OCI-LY1 (cell line): ENCODE measurements at regions not wholly inside any gene's neighbourhood (a gene's known extent, or its start where the extent isn't known, plus 50 kb on each side); places are given as distances from the start of the nearest gene placed in this dataset.

ENCODE experiments used
- H2AFZ ChIP-seq: fragments of 200-600 bp; sonication (generic), shearing (Covaris generic); 2 replicates; pipeline ENCODE4 v1.6.0; 2014; ENCODE audit warnings: antibody characterized with exemption, mild to moderate bottlenecking, low read length
- H3F3A ChIP-seq: fragments of 200-600 bp; sonication (generic), shearing (Covaris generic); 2 replicates; pipeline ENCODE4 v1.6.0; 2014; ENCODE audit warnings: mild to moderate bottlenecking, antibody characterized with exemption, low read length, moderate library complexity; ENCODE audit not compliant: insufficient read depth
- H3K27ac ChIP-seq: fragments of 200-600 bp; sonication (generic); 2 replicates; pipeline ENCODE4 v1.5.1; 2014; ENCODE audit warnings: low read length, mixed run types, mild to moderate bottlenecking, low read depth; ENCODE audit not compliant: poor library complexity, severe bottlenecking
- H3K27me3 ChIP-seq: fragments of 200-600 bp; sonication (generic); 2 replicates; pipeline ENCODE4 v1.6.0; 2014; ENCODE audit warnings: antibody characterized with exemption, mild to moderate bottlenecking, low read length, moderate library complexity; ENCODE audit not compliant: insufficient read depth
- H3K36me3 ChIP-seq: fragments of 200-600 bp; sonication (generic); 2 replicates; pipeline ENCODE4 v1.6.1; 2014; ENCODE audit warnings: mild to moderate bottlenecking, antibody characterized with exemption, low read length, moderate library complexity, mixed read lengths; ENCODE audit not compliant: insufficient read depth
- H3K4me1 ChIP-seq: fragments of 200-600 bp; sonication (generic); 2 replicates; pipeline ENCODE4 v1.5.1; 2014; ENCODE audit warnings: mild to moderate bottlenecking, low read length, moderate library complexity; ENCODE audit not compliant: insufficient read depth, severe bottlenecking
- H3K4me2 ChIP-seq: fragments of 200-600 bp; sonication (generic), shearing (Covaris generic); 2 replicates; pipeline ENCODE4 v1.6.1; 2014; ENCODE audit warnings: low read length
- H3K4me3 ChIP-seq: fragments of 200-600 bp; sonication (generic); 2 replicates; pipeline ENCODE4 v1.5.1; 2014; ENCODE audit warnings: low read length, low read depth, mild to moderate bottlenecking, mixed read lengths; ENCODE audit not compliant: poor library complexity, severe bottlenecking
- H3K79me2 ChIP-seq: fragments of 200-600 bp; shearing (Covaris generic); 2 replicates; pipeline ENCODE4 v1.6.1; 2016; ENCODE audit warnings: mixed run types, low read length, mixed read lengths; ENCODE audit not compliant: insufficient read depth
- H3K9ac ChIP-seq: fragments of 200-600 bp; sonication (generic), shearing (Covaris generic); 2 replicates; pipeline ENCODE4 v1.6.1; 2014; ENCODE audit warnings: mild to moderate bottlenecking, low read length, mixed read lengths
- H3K9me2 ChIP-seq: fragments of 200-600 bp; sonication (generic), shearing (Covaris generic); 2 replicates; pipeline ENCODE4 v1.6.1; 2014; ENCODE audit warnings: low read depth, mild to moderate bottlenecking, low read length, mixed read lengths
- H3K9me3 ChIP-seq: fragments of 200-600 bp; shearing (Covaris generic); 2 replicates; pipeline ENCODE4 v1.6.1; 2014; ENCODE audit warnings: low read length, mixed read lengths
- H4K20me1 ChIP-seq: fragments of 200-600 bp; sonication (generic), shearing (Covaris generic); 2 replicates; pipeline ENCODE4 v1.6.0; 2016; ENCODE audit warnings: mild to moderate bottlenecking, low read length; ENCODE audit not compliant: insufficient read depth
- CTCF ChIP-seq: fragments of 200-600 bp; sonication (generic), shearing (Covaris generic); IDR thresholded peaks from 2 replicates; pipeline ENCODE4 v1.5.1; 2017; ENCODE audit warnings: mild to moderate bottlenecking, antibody characterized with exemption, low read length, moderate library complexity, mixed read lengths
- EZH2 ChIP-seq: fragments of 200-600 bp; sonication (generic), shearing (Covaris generic); IDR thresholded peaks from 2 replicates; pipeline ENCODE4 v1.8.0; 2017; ENCODE audit warnings: borderline replicate concordance, mixed run types, mild to moderate bottlenecking, antibody characterized with exemption, low read length, moderate library complexity, mixed read lengths

- Histone ChIP-seq H3K9ac (no peak overlapping the region), H2AFZ (no peak overlapping the region), H3K27me3 (no peaks in the 10 kb centered on the region), H3K36me3 (no peaks in the 10 kb centered on the region), H3K9me3 (no peaks in the 10 kb centered on the region), H3K4me2 (no peak overlapping the region), H3K27ac (no peak overlapping the region), H3K79me2 (no peaks in the 10 kb centered on the region), H4K20me1 (no peaks in the 10 kb centered on the region), H3K4me3 (no peak overlapping the region), H3K9me2 (no peaks in the 10 kb centered on the region), H3F3A (no peaks in the 10 kb centered on the region), H3K4me1 (no peaks in the 10 kb centered on the region)
- TF ChIP-seq CTCF (no peak), EZH2 (no peak)
Measured at GRCh38 chr12:65665817-65666216, 158.5 kb upstream of the HMGA2 start.

- no peaks in the 10 kb centered on the region for H3K36me3 ChIP-seq
- H3K79me2 ChIP-seq: no peaks in the 10 kb centered on the region
- H3K27me3 ChIP-seq: no peaks in the 10 kb centered on the region
- H4K20me1 ChIP-seq: no peaks in the 10 kb centered on the region
- H3K9me2 ChIP-seq: no peaks in the 10 kb centered on the region
- no peak overlapping the region for H3K4me2 ChIP-seq
- no peaks in the 10 kb centered on the region for H3K4me1 ChIP-seq
- H3F3A ChIP-seq: no peaks in the 10 kb centered on the region
- H3K27ac ChIP-seq: no peak overlapping the region
- no peak overlapping the region for H3K4me3 ChIP-seq
- TF ChIP-seq EZH2 (no peak), CTCF (no peak)
- no peak overlapping the region for H3K9ac ChIP-seq
- H2AFZ ChIP-seq: no peak overlapping the region
- no peaks in the 10 kb centered on the region for H3K9me3 ChIP-seq
Measured at GRCh38 chr12:65666876-65667275, 157.4 kb upstream of the HMGA2 start.

- H3K79me2 ChIP-seq: no peaks in the 10 kb centered on the region
- TF ChIP-seq EZH2: no peak
- TF ChIP-seq CTCF: no peak
- no peaks in the 10 kb centered on the region for H3K36me3 ChIP-seq
- H3K9me3 ChIP-seq: no peaks in the 10 kb centered on the region
- H3K4me2 ChIP-seq: no peak overlapping the region
- no peak overlapping the region for H2AFZ ChIP-seq
- no peaks in the 10 kb centered on the region for H3F3A ChIP-seq
- H3K27me3 ChIP-seq: no peaks in the 10 kb centered on the region
- H3K9me2 ChIP-seq: no peaks in the 10 kb centered on the region
- H3K27ac ChIP-seq: no peak overlapping the region
- no peaks in the 10 kb centered on the region for H3K4me1 ChIP-seq
- no peak overlapping the region for H3K4me3 ChIP-seq
- H4K20me1 ChIP-seq: no peaks in the 10 kb centered on the region
- H3K9ac ChIP-seq: no peak overlapping the region
Measured at GRCh38 chr12:65667932-65668331, 156.4 kb upstream of the HMGA2 start.
